IMR-90 (cell line): ENCODE measurements at regions not wholly inside any gene's neighbourhood (a gene's known extent, or its start where the extent isn't known, plus 50 kb on each side); places are given as distances from the start of the nearest gene placed in this dataset.

Experiments
- ATAC-seq: fragments of 200-7000 bp; cut with Tn5 transposase; 2 replicates; pipeline ENCODE4 v1.9.1; 2020; ENCODE audit warnings: low read depth, mild to moderate bottlenecking, moderate library complexity
- BruUV-seq: library from RNA; stranded (reverse); fragments of 400-500 nt; replicated peaks from 2 replicates; lab custom pipeline; 2021; lab: Mats Ljungman, UMichigan
- CTCF ChIA-PET: fragments of 300-600 bp; formaldehyde crosslinking; extraction: SDS; loops from one replicate; lab custom pipeline; 2021; ENCODE audit warnings: antibody characterized with exemption; lab: Yijun Ruan, JAX
- POLR2A ChIA-PET: fragments of 300-600 bp; sonication (Branson Sonifier 250); formaldehyde crosslinking; loops from one replicate; lab custom pipeline; 2022; ENCODE audit warnings: antibody characterized with exemption; ENCODE audit not compliant: unreplicated experiment; lab: Charles Lee
- DNase-seq: peaks from one replicate; pipeline ENCODE4 v3.0.0; 2013
- H2AFZ ChIP-seq: replicated peaks from 2 replicates; pipeline ENCODE3; 2013; ENCODE audit warnings: low read length, mild to moderate bottlenecking; ENCODE audit not compliant: poor library complexity
- H2AK5ac ChIP-seq: 2 replicates; pipeline ENCODE4 v1.6.1; 2013; ENCODE audit warnings: low read depth, low read length, inconsistent platforms
- H2AK9ac ChIP-seq: replicated peaks from 2 replicates; pipeline ENCODE3; 2013; ENCODE audit warnings: mild to moderate bottlenecking, low read depth, low read length, moderate library complexity; ENCODE audit not compliant: poor library complexity
- H2BK120ac ChIP-seq: 2 replicates; pipeline ENCODE4 v1.6.1; 2013; ENCODE audit warnings: low read depth, low read length, inconsistent platforms
- H2BK15ac ChIP-seq: 3 replicates; pipeline ENCODE4 v1.6.1; 2013; ENCODE audit warnings: low read depth, low read length, inconsistent platforms
- H2BK20ac ChIP-seq: 2 replicates; pipeline ENCODE4 v1.6.1; 2013; ENCODE audit warnings: low read depth, mild to moderate bottlenecking, inconsistent platforms, low read length, moderate library complexity
- H2BK5ac ChIP-seq: 2 replicates; pipeline ENCODE4 v1.6.1; 2013; ENCODE audit warnings: mild to moderate bottlenecking, low read depth, low read length, inconsistent platforms; ENCODE audit not compliant: poor library complexity, severe bottlenecking
- H3K14ac ChIP-seq: replicated peaks from 2 replicates; pipeline ENCODE4 v1.6.1; 2013; ENCODE audit warnings: low read depth, low read length, inconsistent platforms
- H3K18ac ChIP-seq: 2 replicates; pipeline ENCODE4 v1.6.1; 2013; ENCODE audit warnings: low read depth, low read length, control low read depth
- H3K23ac ChIP-seq: 2 replicates; pipeline ENCODE4 v1.6.1; 2013; ENCODE audit warnings: low read depth, low read length, inconsistent platforms
- H3K27ac ChIP-seq: 2 replicates; pipeline ENCODE4 v1.5.1; 2013; ENCODE audit warnings: mild to moderate bottlenecking, control low read depth, low read length; ENCODE audit not compliant: insufficient read depth
- H3K27me3 ChIP-seq: 2 replicates; pipeline ENCODE4 v1.6.1; 2013; ENCODE audit warnings: low read length; ENCODE audit not compliant: control insufficient read depth, insufficient read depth
- H3K36me3 ChIP-seq: 2 replicates; pipeline ENCODE4 v1.6.1; 2013; ENCODE audit warnings: low read length, mixed read lengths; ENCODE audit not compliant: control insufficient read depth, insufficient read depth
- H3K4ac ChIP-seq: 2 replicates; pipeline ENCODE4 v1.6.1; 2013; ENCODE audit warnings: low read depth, low read length, inconsistent platforms
- H3K4me1 ChIP-seq: 2 replicates; pipeline ENCODE4 v1.6.1; 2013; ENCODE audit warnings: low read length, mixed read lengths; ENCODE audit not compliant: control insufficient read depth, insufficient read depth
- H3K4me2 ChIP-seq: 2 replicates; pipeline ENCODE4 v1.6.1; 2013; ENCODE audit warnings: low read depth, mild to moderate bottlenecking, control low read depth, low read length, moderate library complexity
- H3K4me3 ChIP-seq: 2 replicates; pipeline ENCODE4 v1.5.1; 2013; ENCODE audit warnings: low read depth, mild to moderate bottlenecking, control low read depth, low read length, moderate library complexity; ENCODE audit not compliant: insufficient read depth
- H3K56ac ChIP-seq: 2 replicates; pipeline ENCODE4 v1.6.1; 2013; ENCODE audit warnings: low read length, inconsistent platforms; ENCODE audit not compliant: insufficient read depth; ENCODE audit errors: extremely low read depth
- H3K79me1 ChIP-seq, 2 experiments: 2 replicates each; pipeline ENCODE4 v1.6.1; 2013; ENCODE audit warnings: low read length in 2 of 2, inconsistent platforms in 1 of 2, low read depth in 1 of 2
- H3K9ac ChIP-seq: 2 replicates; pipeline ENCODE4 v1.6.1; 2013; ENCODE audit warnings: low read depth, low read length, control low read depth
- H3K9me1 ChIP-seq: 2 replicates; pipeline ENCODE4 v1.6.1; 2013; ENCODE audit warnings: low read length, inconsistent platforms; ENCODE audit not compliant: insufficient read depth
- H3K9me3 ChIP-seq: 2 replicates; pipeline ENCODE4 v1.6.1; 2013; ENCODE audit warnings: low read length; ENCODE audit not compliant: control insufficient read depth, insufficient read depth
- H4K20me1 ChIP-seq: 2 replicates; pipeline ENCODE4 v1.6.1; 2013; ENCODE audit warnings: low read length, inconsistent platforms; ENCODE audit not compliant: insufficient read depth
- H4K5ac ChIP-seq: 2 replicates; pipeline ENCODE4 v1.6.1; 2013; ENCODE audit warnings: mild to moderate bottlenecking, low read depth, low read length, control low read depth
- H4K8ac ChIP-seq, 2 experiments: 2 replicates each; pipeline ENCODE4 v1.6.1; 2013; ENCODE audit warnings: low read depth in 2 of 2, low read length in 2 of 2, control low read depth in 1 of 2, inconsistent platforms in 1 of 2
- H4K91ac ChIP-seq: 2 replicates; pipeline ENCODE4 v1.6.1; 2013; ENCODE audit warnings: low read depth, low read length, inconsistent platforms; ENCODE audit not compliant: insufficient read depth
- BHLHE40 ChIP-seq: fragments of 150-350 bp; IDR thresholded peaks from 2 replicates; pipeline ENCODE4 v1.6.1; 2016; ENCODE audit warnings: mild to moderate bottlenecking, low read depth, low read length
- MAZ ChIP-seq: IDR thresholded peaks from 2 replicates; pipeline ENCODE4 v1.6.1; 2012; ENCODE audit warnings: low read depth, mild to moderate bottlenecking, low read length, improper control_type of control experiment, moderate library complexity, borderline replicate concordance
- MXI1 ChIP-seq: IDR thresholded peaks from 2 replicates; pipeline ENCODE4 v1.6.1; 2012; ENCODE audit warnings: low read depth, mild to moderate bottlenecking, low read length, moderate library complexity, borderline replicate concordance
- WGBS, 2 experiments: methylation state at CpG; one replicate each; pipeline versions ENCODE4 v1.1.5 to v1.1.7; 2013; ENCODE audit warnings: missing lambda C conversion rate in 2 of 2; ENCODE audit not compliant: insufficient read length in 1 of 2; ENCODE audit errors: extremely low coverage in 2 of 2; 5-methylcytosine and 5-hydroxymethylcytosine counted together
- dilution Hi-C: fragments of 300-500 bp; cut with HindIII; formaldehyde crosslinking; loops from one replicate; pipeline ENCODE4 v1.14.3; 2018; ENCODE audit warnings: low sequenced_read_pairs; ENCODE audit not compliant: unreplicated experiment
- in situ Hi-C: fragments of 300-500 bp; cut with MboI; formaldehyde crosslinking; loops from 3 replicates; pipeline ENCODE4 v1.14.3; 2019; ENCODE audit warnings: low sequenced_read_pairs, inconsistent platforms, mixed read lengths
- intact Hi-C: fragments of 100-400 bp; cut with micrococcal nuclease; formaldehyde crosslinking; loops from 2 replicates; pipeline ENCODE4 v1.10.0; 2022

DNA sequence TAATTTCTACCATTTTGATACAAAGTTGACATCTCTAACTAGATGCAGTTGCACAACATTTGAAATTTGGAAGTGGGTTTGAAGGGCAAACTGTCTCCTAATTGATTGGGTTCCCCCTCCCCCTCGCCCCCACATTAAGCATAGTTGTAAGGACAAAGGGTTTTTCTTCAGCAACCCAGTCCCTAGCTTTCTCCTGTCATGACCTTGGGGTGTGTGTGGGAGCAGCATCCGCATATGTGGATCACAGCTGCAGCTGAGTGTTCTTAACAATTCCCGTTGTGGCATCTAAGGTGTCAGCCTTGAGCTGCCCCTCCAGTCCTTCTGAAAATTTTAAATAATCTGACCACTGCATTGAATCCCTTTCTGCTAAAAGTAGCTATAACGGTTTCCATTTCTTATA, 141.3 kb upstream of the CDH10 start:
- TF ChIP-seq BHLHE40 (no peak), MXI1 (no peak), MAZ (no peak)
- Histone ChIP-seq H2AK5ac (no peak overlapping the region), H4K8ac (no peak overlapping the region), H2AFZ (no peak overlapping the region), H3K14ac (no peak overlapping the region), H3K4me1 (no peaks in the 10 kb centered on the region), H2AK9ac (no peak overlapping the region), H3K9ac (no peak overlapping the region), H2BK120ac (no peak overlapping the region), H2BK20ac (no peak overlapping the region), H3K4me2 (no peak overlapping the region), H2BK15ac (no peak overlapping the region), H3K27me3 (no peaks in the 10 kb centered on the region), H3K56ac (no peak overlapping the region), H3K27ac (no peak overlapping the region), H2BK5ac (no peak overlapping the region), H3K23ac (no peak overlapping the region), H3K9me3 (peaks cover 4% of the 10 kb centered on the region; the same call in 1 of the 2 replicates), H3K4ac (no peak overlapping the region), H3K18ac (no peak overlapping the region), H3K79me1 (no peaks in the 10 kb centered on the region), H4K20me1 (no peaks in the 10 kb centered on the region), H3K9me1 (no peaks in the 10 kb centered on the region), H4K91ac (no peak overlapping the region), H3K4me3 (no peak overlapping the region), H4K5ac (no peak overlapping the region), H3K36me3 (no peaks in the 10 kb centered on the region)
- POLR2A ChIA-PET, result no interaction called here
- DNase-seq, result no peak
- intact Hi-C loops (no loop called here), dilution Hi-C loops (no loop called here), in situ Hi-C loops (no loop called here)
- 80% methylated on average over 1 of the region's 4 CpGs; no CpG with 5 or more reads in 1 of the 2 experiments for WGBS, 2 experiments
- CTCF ChIA-PET, result no interaction called here
- ATAC-seq, result no peak
- no TSS peak for BruUV-seq
